ENCODE measurements at regions not wholly inside any gene's neighbourhood (a gene's known extent, or its start where the extent isn't known, plus 50 kb on each side); places are given as distances from the start of the nearest gene placed in this dataset.

DNA sequence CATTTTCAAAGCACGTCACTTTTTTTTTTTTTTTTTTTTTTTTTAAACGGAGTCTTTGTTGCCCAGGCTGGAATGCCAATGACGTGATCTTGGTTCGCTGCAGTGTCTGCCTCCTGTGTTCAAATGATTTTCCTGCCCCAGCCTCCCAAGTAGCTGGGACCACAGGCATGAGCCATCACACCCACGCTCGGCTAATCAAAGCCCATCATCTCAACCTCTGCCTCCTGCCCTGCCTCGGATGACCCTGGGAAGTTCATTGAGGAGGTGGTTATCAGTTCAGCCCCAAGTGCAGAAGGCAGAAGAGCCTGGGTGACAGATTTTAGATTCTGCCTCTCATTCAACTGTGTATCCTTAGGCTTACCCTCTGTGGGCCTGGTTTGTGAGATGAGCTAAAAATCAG is 484.9 kb upstream of the EEF2KMT start:
- DNase-seq (ENCODE audit: low read depth in 1 of 2, low spot score in 1 of 2), result no peak

DNA sequence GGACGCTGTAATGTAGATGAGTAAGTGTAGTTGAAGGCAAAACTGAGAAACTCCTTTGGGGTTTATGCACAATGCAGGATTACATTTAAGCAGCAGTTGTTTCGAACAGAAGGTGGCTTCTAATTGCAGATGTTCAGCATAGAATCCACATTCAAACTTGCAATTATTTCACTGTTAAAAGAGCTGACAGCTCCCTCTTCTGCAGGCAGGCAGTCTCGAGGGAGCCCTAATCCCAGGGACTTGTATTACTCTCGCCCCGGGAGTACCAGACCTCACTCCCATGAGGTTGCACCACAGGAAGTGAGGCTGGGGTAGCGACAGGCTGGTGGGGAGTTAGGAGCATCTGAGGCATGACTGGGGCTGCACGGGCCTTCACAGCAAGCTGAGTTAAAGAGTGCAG is 484.3 kb upstream of the EEF2KMT start:
- DNase-seq (ENCODE audit: low read depth in 1 of 2, low spot score in 1 of 2), result no peak

DNA sequence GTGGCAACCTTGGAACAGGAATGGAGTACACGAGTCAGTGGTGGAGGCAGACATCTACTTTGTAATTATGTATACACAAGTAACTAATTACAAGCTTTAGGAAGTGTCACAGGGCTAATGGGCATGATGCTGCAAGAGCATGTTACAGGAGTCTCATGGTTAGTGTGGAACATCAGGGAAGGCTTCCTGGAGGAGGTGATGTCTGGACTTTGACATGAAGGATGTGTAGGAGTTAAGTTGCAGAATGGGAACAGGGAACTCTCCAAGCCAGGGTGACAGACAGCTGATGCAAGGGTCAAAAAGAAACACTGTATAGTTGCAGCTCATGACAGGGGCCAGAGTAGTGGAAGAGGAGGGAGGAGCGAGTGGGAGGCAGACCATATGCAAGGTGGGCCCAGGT is 483.8 kb upstream of the EEF2KMT start:
- no peak for DNase-seq (ENCODE audit: low read depth in 1 of 2, low spot score in 1 of 2)

DNA sequence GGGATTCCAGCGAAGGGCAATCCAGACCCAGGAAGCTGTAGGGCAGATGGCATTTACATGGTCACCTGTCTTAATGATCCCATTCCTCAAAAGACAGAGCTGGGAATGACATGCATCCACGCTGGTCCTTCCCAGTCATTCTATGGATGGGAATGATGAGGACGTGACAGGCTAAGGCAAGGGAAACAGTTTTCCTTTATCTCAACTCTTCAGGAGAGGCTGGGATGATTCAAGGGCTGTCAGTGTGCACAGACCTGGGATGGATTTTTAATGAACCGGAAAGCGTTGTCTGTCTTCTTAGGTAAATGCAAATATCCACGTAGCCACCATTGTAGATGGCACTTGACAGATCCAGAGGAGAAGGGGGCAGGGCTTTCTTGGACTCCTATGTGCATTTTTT is 483.2 kb upstream of the EEF2KMT start:
- no peak for DNase-seq (ENCODE audit: low read depth in 1 of 2, low spot score in 1 of 2)

DNA sequence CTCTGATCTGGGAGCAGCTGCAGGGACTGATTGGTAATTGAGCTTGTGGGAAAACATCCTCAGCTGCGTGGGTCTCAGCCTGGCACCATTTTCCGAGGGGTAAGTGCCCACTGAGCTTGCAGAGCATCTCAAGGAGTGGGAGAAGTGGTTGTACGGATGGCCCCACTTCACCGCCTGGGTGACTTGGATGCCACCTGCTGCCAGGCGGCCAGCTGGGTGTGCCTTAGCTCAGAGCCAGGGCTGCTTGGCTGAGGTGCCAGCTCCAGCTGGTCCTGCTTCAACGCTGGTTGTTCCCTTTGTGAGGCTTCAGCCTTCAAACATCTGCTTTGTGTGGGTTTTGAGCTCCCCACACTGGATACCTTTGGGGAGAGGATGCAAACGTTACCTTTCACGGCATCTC is 482.7 kb upstream of the EEF2KMT start:
- DNase-seq (ENCODE audit: low read depth in 1 of 2, low spot score in 1 of 2), result no peak

DNA sequence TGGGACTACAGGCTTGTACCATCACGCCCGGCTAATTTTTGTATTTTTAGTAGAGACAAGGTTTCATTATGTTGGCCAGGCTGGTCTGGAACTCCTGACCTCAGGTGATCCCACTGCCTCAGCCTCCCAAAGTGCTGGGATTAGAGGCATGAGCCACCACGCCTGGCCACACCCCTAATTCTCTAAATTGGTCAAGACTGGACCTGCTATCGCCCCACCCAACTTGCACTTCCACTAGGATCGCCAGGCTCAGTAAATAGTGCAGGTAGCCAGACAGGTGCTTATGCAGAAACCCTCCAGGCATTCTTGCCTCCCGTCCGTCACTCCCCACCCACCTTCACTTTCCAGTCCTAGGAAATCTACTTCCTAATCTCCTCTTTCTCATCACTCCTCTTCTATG is 481.4 kb upstream of the EEF2KMT start:
- DNase-seq (ENCODE audit: low read depth in 1 of 2, low spot score in 1 of 2), result no peak

DNA sequence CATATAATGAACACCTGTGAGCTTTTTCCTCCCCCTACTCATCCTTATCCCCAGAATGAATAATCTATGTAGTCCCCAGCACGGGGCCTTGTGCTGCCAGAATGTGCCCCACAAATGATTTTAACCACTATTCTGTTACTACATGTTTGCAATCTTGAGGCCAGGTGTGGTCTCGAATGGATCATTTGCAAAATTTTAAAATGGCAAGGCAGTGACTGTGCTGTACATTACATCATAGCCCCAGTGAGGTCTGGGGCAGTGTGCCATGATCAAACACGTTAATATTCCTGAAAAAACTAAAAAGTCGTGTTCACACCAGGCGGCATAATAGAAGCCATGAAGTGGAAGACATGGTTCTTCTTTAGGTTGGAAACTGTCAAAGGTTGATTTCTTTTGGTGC is 479.9 kb upstream of the EEF2KMT start:
- DNase-seq (ENCODE audit: low read depth in 1 of 2, low spot score in 1 of 2), result no peak

DNA sequence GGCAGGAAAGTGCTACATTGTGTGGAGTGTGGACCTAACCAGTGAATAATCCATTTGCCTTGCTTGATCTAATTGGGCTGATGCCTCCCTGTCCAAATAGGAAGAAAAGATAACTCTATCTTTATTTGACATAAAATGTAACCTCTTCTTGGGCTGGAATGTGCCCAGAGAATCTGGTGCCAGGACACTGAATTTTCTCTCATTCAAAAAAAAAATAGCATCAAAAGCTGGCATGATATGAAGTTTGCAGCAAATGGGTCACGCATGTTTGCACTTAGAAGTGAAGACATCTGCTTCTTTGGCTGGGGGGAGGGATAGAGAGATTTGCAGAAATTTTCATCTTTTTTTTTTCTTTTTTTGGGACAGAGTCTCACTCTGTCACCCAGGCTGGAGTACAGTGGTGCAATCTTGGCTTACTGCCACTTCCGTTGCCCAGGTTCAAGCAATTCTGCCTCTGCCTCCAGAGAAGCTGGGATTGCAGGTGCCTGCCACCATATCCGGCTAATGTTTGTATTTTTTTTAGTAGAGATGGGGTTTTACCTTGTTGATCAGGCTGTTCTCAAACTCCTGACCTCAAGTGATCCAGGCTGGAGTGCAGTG is 478.2 kb upstream of the EEF2KMT start:
- DNase-seq (ENCODE audit: low read depth in 1 of 2, low spot score in 1 of 2), result no peak

DNA sequence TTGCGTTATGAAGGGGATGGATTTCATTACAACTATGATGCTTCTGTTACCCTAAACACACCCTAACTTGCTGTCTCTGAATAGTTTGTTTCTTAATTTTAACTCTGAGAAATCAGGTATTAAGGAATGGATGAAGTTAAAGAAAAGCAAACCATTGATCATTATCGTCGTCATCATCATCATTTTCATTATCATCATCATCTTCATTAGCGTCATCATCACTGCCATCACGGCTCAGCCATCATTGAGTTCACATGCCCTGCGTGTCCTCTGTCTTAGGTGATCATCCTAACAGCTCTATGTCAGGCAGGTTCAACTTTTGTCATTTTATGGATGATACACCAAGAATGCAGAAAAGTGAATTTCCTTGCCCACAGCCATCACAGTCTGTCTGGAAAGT is 477.5 kb upstream of the EEF2KMT start:
- DNase-seq (ENCODE audit: low read depth in 1 of 2, low spot score in 1 of 2), result no peak

DNA sequence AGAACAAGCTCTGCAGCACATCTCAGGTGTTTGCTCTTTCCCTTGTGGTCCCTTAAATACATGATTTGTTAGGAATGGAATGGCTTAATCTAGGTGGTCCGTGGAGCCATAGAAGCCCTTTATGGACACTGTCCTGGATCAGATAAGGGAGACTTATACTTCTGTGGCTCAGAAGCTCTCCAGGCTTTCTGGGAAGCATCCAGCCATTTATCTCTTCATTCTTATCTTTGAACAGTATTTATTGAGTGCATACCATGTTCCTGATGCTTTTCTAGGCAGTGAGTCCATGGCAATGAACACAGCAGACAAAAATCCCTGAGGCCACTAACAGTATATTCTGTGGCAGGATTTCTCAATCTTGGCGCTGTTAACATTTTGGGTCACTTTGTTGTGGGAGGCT is 474.5 kb upstream of the EEF2KMT start:
- DNase-seq (ENCODE audit: low read depth in 1 of 2, low spot score in 1 of 2), result no peak

DNA sequence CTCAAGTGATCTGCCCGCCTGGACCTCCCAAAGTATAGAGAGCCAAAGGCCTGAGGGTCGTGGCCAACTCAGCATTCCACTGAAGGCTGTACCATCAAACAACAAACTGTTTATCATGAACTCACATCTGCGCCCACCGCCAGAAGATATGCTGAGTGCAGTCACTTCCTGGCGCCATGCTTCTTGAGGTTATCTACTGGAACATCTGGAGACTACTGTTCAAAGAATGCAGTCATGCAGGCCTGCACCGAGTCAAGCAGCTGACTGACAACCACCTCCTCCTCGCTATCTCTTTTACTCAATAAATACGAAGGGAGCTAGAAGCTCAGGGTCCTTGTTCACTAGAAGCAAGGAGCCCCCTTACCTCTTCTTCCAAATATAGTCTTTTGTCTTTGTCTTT is 473.9 kb upstream of the EEF2KMT start:
- no peak for DNase-seq (ENCODE audit: low read depth in 1 of 2, low spot score in 1 of 2)

DNA sequence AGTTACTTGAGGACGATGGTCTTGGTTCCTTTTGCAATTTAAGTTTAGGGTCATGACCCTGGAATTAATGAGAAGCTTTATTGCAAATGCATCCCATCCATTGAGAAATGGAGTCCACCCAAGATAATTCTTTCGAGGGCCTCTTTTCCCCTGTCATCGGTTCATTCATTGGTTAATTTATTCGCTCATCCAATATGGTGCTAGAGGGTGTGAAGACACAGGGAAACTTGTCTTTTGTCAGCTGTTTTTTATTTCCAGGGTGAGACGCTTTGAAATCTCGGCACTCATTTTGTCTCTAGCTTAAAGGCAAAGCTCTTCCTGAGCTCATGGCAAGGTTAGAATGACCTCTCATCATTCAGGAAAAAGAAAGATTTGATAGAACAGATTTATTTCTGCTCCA is 464.2 kb upstream of the EEF2KMT start:
- no peak for DNase-seq (ENCODE audit: low read depth in 1 of 2, low spot score in 1 of 2)

DNA sequence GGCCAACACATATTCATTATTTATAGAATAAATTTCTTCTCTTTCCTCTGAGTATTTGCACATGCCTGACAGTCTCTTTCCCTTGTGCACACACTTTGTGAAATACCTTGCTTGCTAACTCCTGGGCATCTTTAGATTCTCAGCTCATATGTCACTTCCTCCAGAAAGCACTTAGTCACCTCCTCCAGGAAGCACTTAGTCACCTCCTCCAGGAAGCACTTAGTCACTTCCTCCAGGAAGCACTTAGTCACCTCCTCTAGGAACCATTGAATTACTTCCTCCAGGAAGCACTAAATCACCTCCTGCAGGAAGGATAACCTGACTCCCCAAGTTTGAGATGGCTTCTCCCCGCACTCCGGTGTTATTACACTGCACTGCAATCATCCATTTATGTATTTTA is 462.5 kb upstream of the EEF2KMT start:
- DNase-seq (ENCODE audit: low read depth in 1 of 2, low spot score in 1 of 2), result no peak

DNA sequence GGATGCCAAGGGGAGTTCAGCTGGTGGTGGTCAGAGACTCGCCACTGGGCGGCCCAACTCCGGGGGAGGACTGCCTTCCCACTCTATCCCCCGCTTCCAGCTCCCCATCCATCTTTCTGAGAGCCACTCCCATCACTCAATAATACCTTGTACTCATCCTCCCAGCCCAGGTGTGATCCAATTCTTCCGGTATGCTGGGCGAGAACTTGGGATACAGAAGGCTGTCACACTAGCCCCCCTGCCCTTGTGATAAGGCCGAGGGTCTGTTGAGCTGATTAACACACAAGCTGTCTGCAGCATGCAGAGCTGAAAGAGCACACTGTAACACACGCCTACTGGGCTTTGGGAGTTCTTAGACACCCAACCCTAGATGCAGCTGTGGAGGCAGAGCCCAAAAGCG is 460.4 kb upstream of the EEF2KMT start:
- DNase-seq (ENCODE audit: low read depth in 1 of 2, low spot score in 1 of 2), result no peak

DNA sequence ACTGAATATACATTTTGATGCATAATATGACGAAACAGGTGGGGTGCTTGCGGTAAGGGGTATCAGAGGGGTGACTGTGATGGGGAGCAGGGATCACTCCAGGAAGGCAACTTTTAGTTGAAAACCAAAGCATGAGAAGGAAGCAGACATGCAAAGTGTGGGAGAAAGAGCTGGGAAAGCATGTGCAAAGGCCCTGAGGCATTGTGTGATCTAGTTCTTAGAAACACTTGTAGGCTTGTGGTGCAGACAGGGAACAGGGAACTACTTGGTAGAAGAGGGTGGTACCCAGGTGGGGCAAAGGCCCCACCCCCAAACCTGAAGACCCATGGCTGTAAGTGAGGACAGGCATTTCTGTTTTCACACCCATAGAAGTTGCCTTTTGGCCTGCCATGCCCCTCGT is 459.9 kb upstream of the EEF2KMT start:
- no peak for DNase-seq (ENCODE audit: low read depth in 1 of 2, low spot score in 1 of 2)

DNA sequence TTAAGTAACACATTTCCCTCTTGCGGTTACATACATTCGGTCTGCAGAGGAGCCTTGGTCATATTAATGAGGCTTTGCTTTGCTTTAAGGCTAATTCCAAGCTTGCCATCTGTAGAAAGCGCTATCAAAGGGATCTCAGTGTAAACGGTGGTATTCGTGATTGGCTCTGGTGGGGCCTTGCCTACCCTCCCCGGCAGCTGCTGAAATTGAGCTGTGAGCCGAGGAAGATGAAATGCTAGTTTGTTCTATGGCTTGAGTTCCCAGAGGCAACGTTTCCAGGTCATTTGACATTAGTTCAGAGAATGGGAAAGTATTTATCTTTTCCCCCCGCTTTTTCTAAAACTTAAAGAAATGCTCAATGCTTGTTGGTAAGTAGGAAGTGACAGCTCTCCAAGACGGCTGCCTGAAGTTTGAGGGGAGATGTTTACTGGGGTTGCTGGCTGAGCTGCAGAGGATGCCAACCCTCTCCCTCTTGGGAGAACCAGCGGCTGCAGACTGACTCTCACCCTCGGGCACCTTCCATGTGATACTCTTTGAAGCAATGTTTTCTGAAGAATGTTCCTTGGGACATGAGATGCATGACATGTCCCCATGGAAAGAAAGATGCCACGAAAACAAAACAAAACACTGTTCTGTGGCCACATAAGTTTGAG is 458.7 kb upstream of the EEF2KMT start:
- no peak for DNase-seq (ENCODE audit: low read depth in 1 of 2, low spot score in 1 of 2)

DNA sequence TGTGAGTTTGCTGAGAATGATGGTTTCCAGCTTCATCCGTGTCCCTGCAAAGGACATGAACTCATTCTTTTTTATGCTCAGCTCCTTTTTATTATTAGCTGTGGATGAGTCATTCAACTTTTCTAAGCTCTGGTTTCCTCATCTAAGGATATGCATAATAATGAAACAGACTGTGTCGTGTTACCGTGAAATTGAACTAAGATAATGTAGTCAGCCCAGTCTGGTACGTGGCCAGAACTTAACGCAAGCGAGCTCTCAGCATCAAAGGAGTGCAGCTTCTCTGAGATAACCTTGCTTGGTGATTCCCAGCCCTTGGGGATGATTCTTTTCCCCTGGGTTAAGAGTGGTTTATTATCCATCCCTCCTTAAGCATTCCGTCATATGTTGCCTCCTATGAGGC is 454.3 kb upstream of the EEF2KMT start:
- DNase-seq (ENCODE audit: low read depth in 1 of 2, low spot score in 1 of 2), result no peak

DNA sequence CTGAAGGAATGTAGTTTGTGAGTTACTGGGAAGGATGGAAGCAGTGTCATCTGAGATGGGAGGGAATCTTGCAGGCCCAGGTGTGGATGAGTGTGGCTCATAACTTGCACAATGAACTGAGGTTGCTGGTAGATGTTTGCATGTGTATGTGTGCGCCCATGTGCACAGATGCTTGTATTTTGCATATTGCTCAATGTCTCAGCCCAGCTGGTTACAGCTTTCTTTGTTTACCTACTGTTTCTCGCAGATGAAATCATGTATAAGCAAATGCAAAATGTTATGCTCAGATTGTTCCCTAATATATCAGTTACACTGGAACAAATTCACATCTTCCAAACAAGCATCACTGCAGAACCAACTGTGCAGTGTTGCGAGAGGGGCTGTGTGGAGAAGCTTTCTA is 452.2 kb upstream of the EEF2KMT start:
- no peak for DNase-seq (ENCODE audit: low read depth in 1 of 2, low spot score in 1 of 2)

DNA sequence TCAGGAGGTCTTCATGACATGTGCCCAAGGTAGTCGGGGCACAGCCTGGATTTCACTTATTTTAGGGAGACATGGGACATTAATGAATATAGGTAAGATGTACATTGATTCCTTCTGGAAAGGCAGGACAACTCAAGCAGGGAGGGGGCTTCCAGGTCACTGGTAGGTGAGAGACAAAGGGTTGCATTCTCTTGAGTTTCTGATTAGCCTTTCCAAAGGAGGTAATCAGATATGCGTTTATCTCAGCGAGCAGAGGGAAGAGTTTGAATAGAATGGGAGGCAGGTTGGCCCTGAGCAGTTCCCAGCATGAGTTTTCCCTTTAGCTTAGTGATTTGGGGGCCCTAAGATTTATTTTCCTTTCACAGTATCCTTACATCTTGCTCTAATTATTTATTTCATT is 443.8 kb upstream of the EEF2KMT start:
- no peak for DNase-seq (ENCODE audit: low read depth in 1 of 2, low spot score in 1 of 2)

DNA sequence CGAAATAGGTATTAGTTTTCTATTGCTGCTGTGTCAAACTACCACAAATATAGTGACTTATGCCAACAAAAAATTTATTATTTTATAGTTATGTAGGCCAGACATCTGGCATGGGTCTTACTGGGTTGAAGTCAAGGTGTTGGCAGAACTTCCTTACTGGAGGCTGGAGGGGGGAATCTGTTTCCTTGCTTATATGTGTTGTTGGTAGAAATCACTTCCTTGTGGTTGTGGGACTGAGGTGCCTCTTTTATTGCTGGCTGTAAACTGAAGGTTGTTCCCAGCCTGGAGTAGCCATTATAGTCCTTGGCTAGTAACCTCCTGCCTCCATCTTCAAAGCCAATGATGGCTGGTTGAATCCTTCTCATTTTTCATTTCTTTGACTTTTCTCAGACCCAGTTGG is 439.8 kb upstream of the EEF2KMT start:
- no peak for DNase-seq (ENCODE audit: low read depth in 1 of 2, low spot score in 1 of 2)

DNA sequence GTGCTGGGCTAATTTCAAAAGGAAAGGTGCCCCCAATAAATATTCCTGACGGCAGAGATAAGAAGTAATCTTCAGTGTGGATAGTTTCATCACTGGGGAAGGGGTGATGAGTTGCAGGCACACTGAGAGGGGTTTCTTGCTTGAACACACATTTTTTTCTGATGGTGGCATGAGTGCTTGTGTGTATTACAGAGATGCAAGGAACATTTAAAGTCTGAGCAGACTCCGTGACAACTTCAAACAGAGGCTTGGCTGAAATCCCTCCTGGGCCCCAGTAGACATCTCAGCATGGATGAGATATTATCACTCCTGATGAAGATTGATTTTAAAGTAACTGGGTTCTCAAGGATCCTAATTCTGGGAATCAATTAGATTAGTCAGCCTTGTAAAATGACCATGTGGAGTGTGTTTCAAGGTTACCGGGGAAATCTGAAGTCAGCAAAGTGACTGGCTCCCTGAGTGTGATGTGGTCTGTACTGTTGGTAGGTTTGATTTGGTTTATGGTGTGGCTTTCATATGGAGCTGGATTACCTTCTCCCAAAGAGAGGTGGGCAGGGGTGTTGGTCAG is 435.8 kb upstream of the EEF2KMT start:
- no peak for DNase-seq (ENCODE audit: low read depth in 1 of 2, low spot score in 1 of 2)

DNA sequence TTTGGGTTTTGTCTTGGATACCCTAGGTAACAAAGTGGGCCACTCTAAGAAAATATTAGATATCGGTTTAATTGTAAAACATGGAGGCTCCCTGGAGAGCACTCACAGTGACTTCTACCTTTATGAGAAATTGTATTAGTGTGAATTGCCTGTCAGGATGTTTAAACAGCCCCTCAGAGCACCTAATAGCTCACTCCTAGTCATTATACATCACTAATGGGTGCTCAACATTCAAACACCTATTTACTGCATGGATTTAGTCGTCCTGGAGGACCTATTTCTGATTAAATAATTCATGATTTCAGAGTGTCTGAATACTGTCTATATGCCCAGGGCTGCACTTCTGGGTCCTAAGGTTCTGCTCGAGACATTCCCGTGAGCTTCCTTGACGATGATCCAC is 430.2 kb upstream of the EEF2KMT start:
- no peak for DNase-seq (ENCODE audit: low read depth in 1 of 2, low spot score in 1 of 2)

DNA sequence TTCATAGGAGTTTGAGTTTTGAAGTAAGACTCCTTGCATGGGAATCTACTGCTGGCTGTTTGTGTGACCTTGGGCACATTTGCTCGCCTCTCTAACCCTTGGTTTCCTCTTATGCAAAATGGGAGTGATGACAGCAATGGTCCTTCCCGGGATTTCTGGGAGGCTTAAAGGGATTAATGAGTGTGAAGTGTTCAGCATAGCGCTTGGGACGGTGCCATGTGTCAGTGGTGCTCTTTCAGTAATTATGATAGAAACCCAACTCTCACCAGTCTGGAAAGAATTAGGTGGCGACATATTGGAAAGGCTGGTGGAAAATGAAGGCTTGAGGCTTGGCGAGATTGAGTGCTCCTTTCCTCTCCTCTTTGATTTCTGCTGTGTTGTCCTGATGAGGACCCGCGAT is 429.2 kb upstream of the EEF2KMT start:
- DNase-seq (ENCODE audit: low read depth in 1 of 2, low spot score in 1 of 2), result no peak
